H1 (cell line): ENCODE measurements at regions not wholly inside any gene's neighbourhood (a gene's known extent, or its start where the extent isn't known, plus 50 kb on each side); places are given as distances from the start of the nearest gene placed in this dataset.

Experiments
- CTCF ChIA-PET: fragments of 300-600 bp; sonication (Branson Sonifier 250); formaldehyde crosslinking; loops from one replicate; lab custom pipeline; 2021; ENCODE audit not compliant: partially characterized antibody; lab: Charles Lee
- POLR2A ChIA-PET: fragments of 300-600 bp; sonication (Branson Sonifier 250); formaldehyde crosslinking; loops from one replicate; lab custom pipeline; 2021; ENCODE audit warnings: inconsistent platforms; ENCODE audit not compliant: partially characterized antibody; lab: Charles Lee
- DNase-seq, 2 experiments: peaks; one replicate each; pipeline versions ENCODE4 v3.0.0 to v3.0.0-alpha.2; 2010 to 2022; ENCODE audit warnings: low spot score in 2 of 2, low read depth in 1 of 2, mixed read lengths in 1 of 2
- FAIRE-seq: peaks from 2 replicates; lab custom pipeline; 2011; peaks lifted over from hg19 to GRCh38; lab: Jason Lieb, UNC
- H2AFZ ChIP-seq: 2 replicates; pipeline ENCODE4 v1.8.1; 2012; ENCODE audit warnings: low read length, inconsistent platforms
- H2AK5ac ChIP-seq: 2 replicates; pipeline ENCODE4 v1.6.1; 2013; ENCODE audit warnings: low read depth, low read length
- H2BK120ac ChIP-seq: replicated peaks from 2 replicates; pipeline ENCODE3; 2013; ENCODE audit warnings: low read depth, low read length, inconsistent platforms
- H2BK12ac ChIP-seq: 2 replicates; pipeline ENCODE4 v1.6.1; 2013; ENCODE audit warnings: low read depth, low read length
- H2BK15ac ChIP-seq: 2 replicates; pipeline ENCODE4 v1.6.1; 2013; ENCODE audit warnings: low read length
- H2BK20ac ChIP-seq: 2 replicates; pipeline ENCODE4 v1.6.1; 2013; ENCODE audit warnings: low read length
- H2BK5ac ChIP-seq: 2 replicates; pipeline ENCODE4 v1.6.1; 2013; ENCODE audit warnings: low read depth, low read length
- H3K14ac ChIP-seq: 2 replicates; pipeline ENCODE4 v1.6.1; 2013; ENCODE audit warnings: inconsistent platforms; ENCODE audit not compliant: insufficient read length
- H3K18ac ChIP-seq: 2 replicates; pipeline ENCODE4 v1.6.1; 2013; ENCODE audit warnings: low read length; ENCODE audit errors: extremely low read depth
- H3K23ac ChIP-seq: 2 replicates; pipeline ENCODE4 v1.6.1; 2013; ENCODE audit warnings: inconsistent platforms; ENCODE audit not compliant: insufficient read length
- H3K23me2 ChIP-seq: 2 replicates; pipeline ENCODE4 v1.6.1; 2013; ENCODE audit warnings: low read depth, low read length
- H3K27ac ChIP-seq: 2 replicates; pipeline ENCODE4 v1.6.1; 2011; ENCODE audit warnings: low read depth, low read length, inconsistent platforms
- H3K27me3 ChIP-seq, 4 experiments: replicated peaks in 1 of 4; 1 replicate in 1 of 4; 2 replicates in 3 of 4; pipeline versions ENCODE4 v1.6.1 to v1.8.1; 2011 to 2013; ENCODE audit warnings: low read length in 3 of 4, mild to moderate bottlenecking in 3 of 4, inconsistent platforms in 2 of 4, mixed read lengths in 2 of 4, moderate library complexity in 1 of 4; ENCODE audit not compliant: control insufficient read depth in 3 of 4, insufficient read depth in 3 of 4; ENCODE audit errors: extremely low read depth in 1 of 4
- H3K36me3 ChIP-seq, 4 experiments: 2 replicates each; pipeline versions ENCODE4 v1.6.1 to v1.8.1; 2011 to 2013; ENCODE audit warnings: mild to moderate bottlenecking in 4 of 4, low read length in 3 of 4, moderate library complexity in 2 of 4, control low read depth in 1 of 4, inconsistent platforms in 1 of 4; ENCODE audit not compliant: insufficient read depth in 4 of 4, control insufficient read depth in 2 of 4
- H3K4ac ChIP-seq: replicated peaks from 2 replicates; pipeline ENCODE3; 2013; ENCODE audit warnings: low read length, low read depth, mixed read lengths, inconsistent platforms; ENCODE audit not compliant: insufficient read length
- H3K4me1 ChIP-seq, 4 experiments: replicated peaks in 1 of 4; 1 replicate in 1 of 4; 2 replicates in 3 of 4; pipeline versions ENCODE4 v1.6.1 to v1.8.1; 2011 to 2013; ENCODE audit warnings: low read length in 3 of 4, inconsistent platforms in 2 of 4, mixed read lengths in 1 of 4; ENCODE audit not compliant: insufficient read depth in 4 of 4, control insufficient read depth in 3 of 4
- H3K4me2 ChIP-seq, 2 experiments: 2 replicates each; pipeline versions ENCODE4 v1.6.1 to v1.8.1; 2011 to 2013; ENCODE audit warnings: low read depth in 2 of 2, low read length in 2 of 2, control low read depth in 1 of 2, inconsistent platforms in 1 of 2, mild to moderate bottlenecking in 1 of 2; ENCODE audit not compliant: insufficient read depth in 1 of 2
- H3K4me3 ChIP-seq, 4 experiments: fragments of 200-600, 300-600 bp in 1 of 4; sonication (generic), shearing (Covaris generic), sonication (Bioruptor Twin) in 1 of 4; 2 replicates each; pipeline versions ENCODE4 v1.5.1 to v1.8.1; 2011 to 2016; ENCODE audit warnings: low read length in 4 of 4, low read depth in 3 of 4, control low read depth in 2 of 4, inconsistent platforms in 2 of 4, mild to moderate bottlenecking in 2 of 4, mixed read lengths in 1 of 4, moderate library complexity in 1 of 4; ENCODE audit not compliant: insufficient read depth in 2 of 4; ENCODE audit errors: extremely low read depth in 1 of 4
- H3K56ac ChIP-seq: replicated peaks from 2 replicates; pipeline ENCODE3; 2013; ENCODE audit warnings: low read depth, mild to moderate bottlenecking, mixed read lengths, low read length, inconsistent platforms; ENCODE audit not compliant: insufficient read length
- H3K79me1 ChIP-seq: 2 replicates; pipeline ENCODE4 v1.6.1; 2013; ENCODE audit warnings: low read depth, low read length, control low read depth
- H3K79me2 ChIP-seq, 2 experiments: 2 replicates each; pipeline versions ENCODE4 v1.6.1 to v1.8.1; 2012 to 2013; ENCODE audit warnings: low read length in 2 of 2, mild to moderate bottlenecking in 2 of 2, inconsistent platforms in 1 of 2; ENCODE audit not compliant: insufficient read depth in 2 of 2, control insufficient read depth in 1 of 2
- H3K9ac ChIP-seq, 4 experiments: replicated peaks in 1 of 4; 1 replicate in 1 of 4; 2 replicates in 3 of 4; pipeline versions ENCODE4 v1.6.1 to v1.8.1; 2011 to 2013; ENCODE audit warnings: low read depth in 3 of 4, low read length in 3 of 4, control low read depth in 2 of 4, mild to moderate bottlenecking in 2 of 4, moderate library complexity in 2 of 4, inconsistent platforms in 1 of 4; ENCODE audit errors: extremely low read depth in 1 of 4
- H3K9me3 ChIP-seq, 2 experiments: 2 replicates each; pipeline versions ENCODE4 v1.6.1 to v1.8.1; 2012 to 2013; ENCODE audit warnings: mild to moderate bottlenecking in 2 of 2, moderate library complexity in 2 of 2, control low read depth in 1 of 2, inconsistent platforms in 1 of 2, low read depth in 1 of 2, low read length in 1 of 2, mixed read lengths in 1 of 2; ENCODE audit not compliant: insufficient read depth in 2 of 2
- H4K20me1 ChIP-seq, 2 experiments: replicated peaks in 1 of 2; 2 replicates each; pipeline versions ENCODE3 to v1.8.1; 2011 to 2013; ENCODE audit warnings: inconsistent platforms in 2 of 2, low read length in 2 of 2, mild to moderate bottlenecking in 1 of 2; ENCODE audit not compliant: insufficient read depth in 2 of 2, control insufficient read depth in 1 of 2
- H4K5ac ChIP-seq: 2 replicates; pipeline ENCODE4 v1.6.1; 2013; ENCODE audit warnings: low read length, low read depth, mixed read lengths, inconsistent platforms; ENCODE audit not compliant: insufficient read length
- H4K8ac ChIP-seq: 2 replicates; pipeline ENCODE4 v1.8.0; 2013; ENCODE audit warnings: mild to moderate bottlenecking, moderate library complexity, low read length, inconsistent platforms; ENCODE audit not compliant: insufficient read depth; ENCODE audit errors: extremely low read depth
- H4K91ac ChIP-seq: replicated peaks from 2 replicates; pipeline ENCODE3; 2013; ENCODE audit warnings: low read length, mixed read lengths, inconsistent platforms; ENCODE audit not compliant: insufficient read length
- WGBS, 2 experiments: shearing (Covaris generic) in 1 of 2; methylation state at CpG; one replicate each; pipeline versions ENCODE4 v1.1.6 to v1.1.7; 2013 to 2015; ENCODE audit warnings: low lambda C conversion rate in 2 of 2, mixed read lengths in 2 of 2, inconsistent platforms in 1 of 2, low coverage in 1 of 2, missing lambda C conversion rate in 1 of 2; ENCODE audit not compliant: insufficient replicate concordance in 2 of 2, insufficient coverage in 1 of 2, insufficient read length in 1 of 2; ENCODE audit errors: extremely low coverage in 1 of 2, missing lambda C conversion rate in 1 of 2; 5-methylcytosine and 5-hydroxymethylcytosine counted together
- TF ChIP-seq, protein P1 (sequence below): fragments of 300-600 bp; sonication (generic); IDR thresholded peaks from 2 replicates; pipeline ENCODE4 v1.7.1; 2012; ENCODE audit warnings: low read length, moderate library complexity, mild to moderate bottlenecking, inconsistent platforms; ENCODE audit not compliant: insufficient replicate concordance

DNA sequence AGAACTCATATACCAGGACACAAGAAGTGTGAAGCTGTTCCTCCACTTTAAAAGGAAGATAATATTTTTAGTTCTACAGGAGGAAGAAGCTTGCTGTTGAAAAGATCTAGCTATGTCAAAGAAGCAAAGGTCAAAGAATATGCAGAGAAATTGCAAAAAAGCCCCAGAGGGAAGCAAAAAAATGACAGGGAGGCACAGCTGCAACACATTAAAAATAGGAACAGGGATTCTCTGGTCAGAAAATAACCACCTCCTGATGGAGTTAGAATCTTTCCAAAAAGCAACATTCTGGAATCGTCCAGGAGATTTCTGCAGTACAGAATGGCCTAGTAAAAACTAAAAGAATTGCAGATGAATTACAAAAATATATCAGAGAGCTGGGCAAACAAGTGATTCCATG, 238.9 kb upstream of the PRMT6 start:
- H3K4me2 ChIP-seq = no peak overlapping the region
- CTCF ChIA-PET = interaction anchor here (0.7 kb wide), 1 partner anchor 21 kb away, joined by 3 read pairs; no protein-coding TSS in a partner anchor
- TF ChIP-seq, protein P1, sequence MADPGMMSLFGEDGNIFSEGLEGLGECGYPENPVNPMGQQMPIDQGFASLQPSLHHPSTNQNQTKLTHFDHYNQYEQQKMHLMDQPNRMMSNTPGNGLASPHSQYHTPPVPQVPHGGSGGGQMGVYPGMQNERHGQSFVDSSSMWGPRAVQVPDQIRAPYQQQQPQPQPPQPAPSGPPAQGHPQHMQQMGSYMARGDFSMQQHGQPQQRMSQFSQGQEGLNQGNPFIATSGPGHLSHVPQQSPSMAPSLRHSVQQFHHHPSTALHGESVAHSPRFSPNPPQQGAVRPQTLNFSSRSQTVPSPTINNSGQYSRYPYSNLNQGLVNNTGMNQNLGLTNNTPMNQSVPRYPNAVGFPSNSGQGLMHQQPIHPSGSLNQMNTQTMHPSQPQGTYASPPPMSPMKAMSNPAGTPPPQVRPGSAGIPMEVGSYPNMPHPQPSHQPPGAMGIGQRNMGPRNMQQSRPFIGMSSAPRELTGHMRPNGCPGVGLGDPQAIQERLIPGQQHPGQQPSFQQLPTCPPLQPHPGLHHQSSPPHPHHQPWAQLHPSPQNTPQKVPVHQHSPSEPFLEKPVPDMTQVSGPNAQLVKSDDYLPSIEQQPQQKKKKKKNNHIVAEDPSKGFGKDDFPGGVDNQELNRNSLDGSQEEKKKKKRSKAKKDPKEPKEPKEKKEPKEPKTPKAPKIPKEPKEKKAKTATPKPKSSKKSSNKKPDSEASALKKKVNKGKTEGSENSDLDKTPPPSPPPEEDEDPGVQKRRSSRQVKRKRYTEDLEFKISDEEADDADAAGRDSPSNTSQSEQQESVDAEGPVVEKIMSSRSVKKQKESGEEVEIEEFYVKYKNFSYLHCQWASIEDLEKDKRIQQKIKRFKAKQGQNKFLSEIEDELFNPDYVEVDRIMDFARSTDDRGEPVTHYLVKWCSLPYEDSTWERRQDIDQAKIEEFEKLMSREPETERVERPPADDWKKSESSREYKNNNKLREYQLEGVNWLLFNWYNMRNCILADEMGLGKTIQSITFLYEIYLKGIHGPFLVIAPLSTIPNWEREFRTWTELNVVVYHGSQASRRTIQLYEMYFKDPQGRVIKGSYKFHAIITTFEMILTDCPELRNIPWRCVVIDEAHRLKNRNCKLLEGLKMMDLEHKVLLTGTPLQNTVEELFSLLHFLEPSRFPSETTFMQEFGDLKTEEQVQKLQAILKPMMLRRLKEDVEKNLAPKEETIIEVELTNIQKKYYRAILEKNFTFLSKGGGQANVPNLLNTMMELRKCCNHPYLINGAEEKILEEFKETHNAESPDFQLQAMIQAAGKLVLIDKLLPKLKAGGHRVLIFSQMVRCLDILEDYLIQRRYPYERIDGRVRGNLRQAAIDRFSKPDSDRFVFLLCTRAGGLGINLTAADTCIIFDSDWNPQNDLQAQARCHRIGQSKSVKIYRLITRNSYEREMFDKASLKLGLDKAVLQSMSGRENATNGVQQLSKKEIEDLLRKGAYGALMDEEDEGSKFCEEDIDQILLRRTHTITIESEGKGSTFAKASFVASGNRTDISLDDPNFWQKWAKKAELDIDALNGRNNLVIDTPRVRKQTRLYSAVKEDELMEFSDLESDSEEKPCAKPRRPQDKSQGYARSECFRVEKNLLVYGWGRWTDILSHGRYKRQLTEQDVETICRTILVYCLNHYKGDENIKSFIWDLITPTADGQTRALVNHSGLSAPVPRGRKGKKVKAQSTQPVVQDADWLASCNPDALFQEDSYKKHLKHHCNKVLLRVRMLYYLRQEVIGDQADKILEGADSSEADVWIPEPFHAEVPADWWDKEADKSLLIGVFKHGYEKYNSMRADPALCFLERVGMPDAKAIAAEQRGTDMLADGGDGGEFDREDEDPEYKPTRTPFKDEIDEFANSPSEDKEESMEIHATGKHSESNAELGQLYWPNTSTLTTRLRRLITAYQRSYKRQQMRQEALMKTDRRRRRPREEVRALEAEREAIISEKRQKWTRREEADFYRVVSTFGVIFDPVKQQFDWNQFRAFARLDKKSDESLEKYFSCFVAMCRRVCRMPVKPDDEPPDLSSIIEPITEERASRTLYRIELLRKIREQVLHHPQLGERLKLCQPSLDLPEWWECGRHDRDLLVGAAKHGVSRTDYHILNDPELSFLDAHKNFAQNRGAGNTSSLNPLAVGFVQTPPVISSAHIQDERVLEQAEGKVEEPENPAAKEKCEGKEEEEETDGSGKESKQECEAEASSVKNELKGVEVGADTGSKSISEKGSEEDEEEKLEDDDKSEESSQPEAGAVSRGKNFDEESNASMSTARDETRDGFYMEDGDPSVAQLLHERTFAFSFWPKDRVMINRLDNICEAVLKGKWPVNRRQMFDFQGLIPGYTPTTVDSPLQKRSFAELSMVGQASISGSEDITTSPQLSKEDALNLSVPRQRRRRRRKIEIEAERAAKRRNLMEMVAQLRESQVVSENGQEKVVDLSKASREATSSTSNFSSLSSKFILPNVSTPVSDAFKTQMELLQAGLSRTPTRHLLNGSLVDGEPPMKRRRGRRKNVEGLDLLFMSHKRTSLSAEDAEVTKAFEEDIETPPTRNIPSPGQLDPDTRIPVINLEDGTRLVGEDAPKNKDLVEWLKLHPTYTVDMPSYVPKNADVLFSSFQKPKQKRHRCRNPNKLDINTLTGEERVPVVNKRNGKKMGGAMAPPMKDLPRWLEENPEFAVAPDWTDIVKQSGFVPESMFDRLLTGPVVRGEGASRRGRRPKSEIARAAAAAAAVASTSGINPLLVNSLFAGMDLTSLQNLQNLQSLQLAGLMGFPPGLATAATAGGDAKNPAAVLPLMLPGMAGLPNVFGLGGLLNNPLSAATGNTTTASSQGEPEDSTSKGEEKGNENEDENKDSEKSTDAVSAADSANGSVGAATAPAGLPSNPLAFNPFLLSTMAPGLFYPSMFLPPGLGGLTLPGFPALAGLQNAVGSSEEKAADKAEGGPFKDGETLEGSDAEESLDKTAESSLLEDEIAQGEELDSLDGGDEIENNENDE = no peak

More for the DNA sequence above, 238.9 kb upstream of the PRMT6 start:
- Histone ChIP-seq H3K36me3 (no peaks in the 10 kb centered on the region), H3K79me2 (no peaks in the 10 kb centered on the region), H3K9ac (no peak overlapping the region), H3K14ac (no peak overlapping the region), H2BK20ac (no peak overlapping the region), H3K23ac (no peak overlapping the region), H3K18ac (no peak overlapping the region), H4K5ac (no peak overlapping the region), H2BK120ac (no peak overlapping the region), H4K8ac (no peak overlapping the region), H3K4ac (no peak overlapping the region), H3K9me3 (no peaks in the 10 kb centered on the region), H3K27me3 (no peaks in the 10 kb centered on the region), H3K56ac (no peak overlapping the region), H2AFZ (no peak overlapping the region), H3K79me1 (no peaks in the 10 kb centered on the region), H4K91ac (no peak overlapping the region), H3K27ac (no peak overlapping the region), H2BK5ac (no peak overlapping the region), H3K4me3 (no peak overlapping the region), H4K20me1 (no peaks in the 10 kb centered on the region), H3K23me2 (no peaks in the 10 kb centered on the region), H2BK12ac (no peak overlapping the region), H2BK15ac (no peak overlapping the region), H3K4me1 (no peaks in the 10 kb centered on the region), H2AK5ac (no peak overlapping the region)
- DNase-seq (no peak), FAIRE-seq (no peak)
- POLR2A ChIA-PET = no interaction called here
- 90% methylated on average over 1 of the region's 1 CpG; no CpG with 5 or more reads in 1 of the 2 experiments for WGBS, 2 experiments
